ENCODE measurements at regions not wholly inside any gene's neighbourhood (a gene's known extent, or its start where the extent isn't known, plus 50 kb on each side); places are given as distances from the start of the nearest gene placed in this dataset.
"Not testable (repeated sequence)": the region's sequence is repeated elsewhere in the genome, so short reads cannot be mapped to it uniquely, and the experiment has no call there.

GRCh38 chr15:22665711-22666110 is 120.7 kb upstream of the NIPA1 start:
- DNase-seq (ENCODE audit: low spot score): not testable (repeated sequence)

GRCh38 chr15:22684786-22685185 is 101.7 kb upstream of the NIPA1 start:
- DNase-seq (ENCODE audit: low spot score): not testable (repeated sequence)

GRCh38 chr15:22699881-22700280 is 86.6 kb upstream of the NIPA1 start:
- not testable (repeated sequence) for DNase-seq (ENCODE audit: low spot score)

- not testable (repeated sequence) for DNase-seq (ENCODE audit: low spot score)
Measured at GRCh38 chr15:22710831-22711341, 75.6 kb upstream of the NIPA1 start.

GRCh38 chr15:22713933-22714332 is 72.5 kb upstream of the NIPA1 start:
- DNase-seq (ENCODE audit: low spot score): not testable (repeated sequence)

GRCh38 chr15:22714358-22715132 is 71.9 kb upstream of the NIPA1 start:
- peak; percentile 5 for DNase-seq (ENCODE audit: low spot score)

- DNase-seq (ENCODE audit: low spot score): not testable (repeated sequence)
Measured at GRCh38 chr15:22715133-22715845, 71.2 kb upstream of the NIPA1 start.

GRCh38 chr15:22719980-22720379 is 66.5 kb upstream of the NIPA1 start:
- DNase-seq (ENCODE audit: low spot score): not testable (repeated sequence)

- not testable (repeated sequence) for DNase-seq (ENCODE audit: low spot score)
Measured at GRCh38 chr15:22726104-22726503, 60.3 kb upstream of the NIPA1 start.

- DNase-seq (ENCODE audit: low spot score): not testable (repeated sequence)
Measured at GRCh38 chr15:22735067-22735466, 51.4 kb upstream of the NIPA1 start.

GRCh38 chr15:22735781-22736180 is 50.7 kb upstream of the NIPA1 start:
- no peak for DNase-seq (ENCODE audit: low spot score)

GRCh38 chr15:22736200-22736599 is 50.2 kb upstream of the NIPA1 start:
- DNase-seq (ENCODE audit: low spot score): not testable (repeated sequence)
